ENCODE measurements at regions not wholly inside any gene's neighbourhood (a gene's known extent, or its start where the extent isn't known, plus 50 kb on each side); places are given as distances from the start of the nearest gene placed in this dataset.

DNA sequence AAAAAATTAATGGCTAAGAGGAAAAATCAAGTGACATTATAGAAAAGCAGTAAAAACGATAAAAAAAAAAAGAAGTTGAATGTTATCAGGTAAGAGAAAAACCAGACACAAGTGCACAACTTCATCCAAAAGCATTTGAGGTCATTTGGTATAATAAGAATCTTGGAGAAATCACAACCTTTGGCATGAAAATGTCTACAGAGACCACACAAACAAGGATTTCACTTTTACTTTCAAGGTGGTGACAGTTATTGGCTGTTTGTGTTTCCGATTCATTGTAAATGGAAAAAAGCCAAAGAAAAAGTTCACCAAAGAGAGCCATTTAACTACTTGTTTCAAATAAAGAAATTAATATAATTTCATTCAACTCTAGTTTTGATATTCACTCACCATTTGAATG, 1193.5 kb downstream of the PCDH9 start:
- peaks cover 23% of the 10 kb centered on the region for H3K4me1 Mint-ChIP-seq
- H3K9me3 Mint-ChIP-seq: no peaks in the 10 kb centered on the region
- H3K36me3 Mint-ChIP-seq: no peaks in the 10 kb centered on the region
- DNase-seq (ENCODE audit: low spot score): no peak
- no peak overlapping the region for H3K4me3 Mint-ChIP-seq
- no peaks in the 10 kb centered on the region for H3K27me3 Mint-ChIP-seq (ENCODE audit: low read depth)
- ChIA-PET CTCF (no interaction called here), POLR2A (no interaction called here)
- ATAC-seq: no peak
- TF ChIP-seq, protein P1, sequence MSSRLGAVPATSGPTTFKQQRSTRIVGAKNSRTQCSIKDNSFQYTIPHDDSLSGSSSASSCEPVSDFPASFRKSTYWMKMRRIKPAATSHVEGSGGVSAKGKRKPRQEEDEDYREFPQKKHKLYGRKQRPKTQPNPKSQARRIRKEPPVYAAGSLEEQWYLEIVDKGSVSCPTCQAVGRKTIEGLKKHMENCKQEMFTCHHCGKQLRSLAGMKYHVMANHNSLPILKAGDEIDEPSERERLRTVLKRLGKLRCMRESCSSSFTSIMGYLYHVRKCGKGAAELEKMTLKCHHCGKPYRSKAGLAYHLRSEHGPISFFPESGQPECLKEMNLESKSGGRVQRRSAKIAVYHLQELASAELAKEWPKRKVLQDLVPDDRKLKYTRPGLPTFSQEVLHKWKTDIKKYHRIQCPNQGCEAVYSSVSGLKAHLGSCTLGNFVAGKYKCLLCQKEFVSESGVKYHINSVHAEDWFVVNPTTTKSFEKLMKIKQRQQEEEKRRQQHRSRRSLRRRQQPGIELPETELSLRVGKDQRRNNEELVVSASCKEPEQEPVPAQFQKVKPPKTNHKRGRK (CRISPR knock-in tag; IDR thresholded peaks at IDR 0.05; ENCODE audit: borderline replicate concordance): no peak
- H3K27ac Mint-ChIP-seq: no peak overlapping the region

DNA sequence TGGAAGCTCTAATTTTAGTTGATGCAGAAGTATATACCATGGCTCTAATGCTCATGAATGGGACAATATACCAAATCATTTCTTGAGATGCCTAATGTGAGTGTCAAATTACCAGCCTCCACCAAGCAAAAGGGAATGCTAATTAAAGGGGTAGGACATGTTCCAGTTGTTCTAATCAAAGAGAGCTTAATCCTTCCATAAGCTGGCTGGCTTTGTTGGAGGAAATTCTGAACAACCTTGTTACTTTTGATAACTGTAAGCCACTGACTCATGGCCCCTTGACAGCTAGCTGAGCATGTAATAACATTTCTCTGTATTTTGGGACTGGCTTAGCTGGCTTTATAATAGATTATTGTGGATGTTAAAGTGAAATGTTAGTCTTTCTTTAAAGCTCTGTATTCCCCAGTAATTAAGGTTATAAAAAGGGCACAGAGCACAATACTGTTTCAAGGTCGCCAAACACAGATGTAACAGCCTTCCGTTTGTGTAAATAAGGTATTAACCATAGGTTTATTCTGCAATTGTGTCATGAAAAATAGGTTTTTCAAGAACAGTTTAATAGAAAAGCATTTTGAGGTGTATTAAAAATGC, 1194.0 kb downstream of the PCDH9 start:
- H3K4me3 Mint-ChIP-seq: no peak overlapping the region
- ChIA-PET POLR2A (no interaction called here), CTCF (no interaction called here)
- no peak overlapping the region for H3K27ac Mint-ChIP-seq
- no peak for ATAC-seq
- no peaks in the 10 kb centered on the region for H3K36me3 Mint-ChIP-seq
- TF ChIP-seq NFYB (CRISPR knock-in tag; conservative IDR thresholded peaks at IDR 0.05; ENCODE audit: low read depth) (no peak), EMX1 (CRISPR knock-in tag; IDR thresholded peaks at IDR 0.05) (no peak), MXD4 (CRISPR knock-in tag; IDR thresholded peaks at IDR 0.05; ENCODE audit: borderline replicate concordance) (no peak), CREM (CRISPR knock-in tag; IDR thresholded peaks at IDR 0.05) (no peak), JAZF1 (CRISPR knock-in tag; IDR thresholded peaks at IDR 0.05) (no peak), FOXJ3 (CRISPR knock-in tag; IDR thresholded peaks at IDR 0.05; ENCODE audit: borderline replicate concordance) (no peak)
- TF ChIP-seq, protein P2, sequence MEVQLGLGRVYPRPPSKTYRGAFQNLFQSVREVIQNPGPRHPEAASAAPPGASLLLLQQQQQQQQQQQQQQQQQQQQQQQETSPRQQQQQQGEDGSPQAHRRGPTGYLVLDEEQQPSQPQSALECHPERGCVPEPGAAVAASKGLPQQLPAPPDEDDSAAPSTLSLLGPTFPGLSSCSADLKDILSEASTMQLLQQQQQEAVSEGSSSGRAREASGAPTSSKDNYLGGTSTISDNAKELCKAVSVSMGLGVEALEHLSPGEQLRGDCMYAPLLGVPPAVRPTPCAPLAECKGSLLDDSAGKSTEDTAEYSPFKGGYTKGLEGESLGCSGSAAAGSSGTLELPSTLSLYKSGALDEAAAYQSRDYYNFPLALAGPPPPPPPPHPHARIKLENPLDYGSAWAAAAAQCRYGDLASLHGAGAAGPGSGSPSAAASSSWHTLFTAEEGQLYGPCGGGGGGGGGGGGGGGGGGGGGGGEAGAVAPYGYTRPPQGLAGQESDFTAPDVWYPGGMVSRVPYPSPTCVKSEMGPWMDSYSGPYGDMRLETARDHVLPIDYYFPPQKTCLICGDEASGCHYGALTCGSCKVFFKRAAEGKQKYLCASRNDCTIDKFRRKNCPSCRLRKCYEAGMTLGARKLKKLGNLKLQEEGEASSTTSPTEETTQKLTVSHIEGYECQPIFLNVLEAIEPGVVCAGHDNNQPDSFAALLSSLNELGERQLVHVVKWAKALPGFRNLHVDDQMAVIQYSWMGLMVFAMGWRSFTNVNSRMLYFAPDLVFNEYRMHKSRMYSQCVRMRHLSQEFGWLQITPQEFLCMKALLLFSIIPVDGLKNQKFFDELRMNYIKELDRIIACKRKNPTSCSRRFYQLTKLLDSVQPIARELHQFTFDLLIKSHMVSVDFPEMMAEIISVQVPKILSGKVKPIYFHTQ (CRISPR knock-in tag; IDR thresholded peaks at IDR 0.05): no peak
- TF ChIP-seq, protein P3, sequence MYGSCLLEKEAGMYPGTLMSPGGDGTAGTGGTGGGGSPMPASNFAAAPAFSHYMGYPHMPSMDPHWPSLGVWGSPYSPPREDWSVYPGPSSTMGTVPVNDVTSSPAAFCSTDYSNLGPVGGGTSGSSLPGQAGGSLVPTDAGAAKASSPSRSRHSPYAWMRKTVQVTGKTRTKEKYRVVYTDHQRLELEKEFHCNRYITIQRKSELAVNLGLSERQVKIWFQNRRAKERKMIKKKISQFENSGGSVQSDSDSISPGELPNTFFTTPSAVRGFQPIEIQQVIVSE (CRISPR knock-in tag; IDR thresholded peaks at IDR 0.05; ENCODE audit: borderline replicate concordance): no peak
- TF ChIP-seq, protein P4, sequence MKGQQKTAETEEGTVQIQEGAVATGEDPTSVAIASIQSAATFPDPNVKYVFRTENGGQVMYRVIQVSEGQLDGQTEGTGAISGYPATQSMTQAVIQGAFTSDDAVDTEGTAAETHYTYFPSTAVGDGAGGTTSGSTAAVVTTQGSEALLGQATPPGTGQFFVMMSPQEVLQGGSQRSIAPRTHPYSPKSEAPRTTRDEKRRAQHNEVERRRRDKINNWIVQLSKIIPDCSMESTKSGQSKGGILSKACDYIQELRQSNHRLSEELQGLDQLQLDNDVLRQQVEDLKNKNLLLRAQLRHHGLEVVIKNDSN (CRISPR knock-in tag; IDR thresholded peaks at IDR 0.05): no peak
- TF ChIP-seq, protein P5, sequence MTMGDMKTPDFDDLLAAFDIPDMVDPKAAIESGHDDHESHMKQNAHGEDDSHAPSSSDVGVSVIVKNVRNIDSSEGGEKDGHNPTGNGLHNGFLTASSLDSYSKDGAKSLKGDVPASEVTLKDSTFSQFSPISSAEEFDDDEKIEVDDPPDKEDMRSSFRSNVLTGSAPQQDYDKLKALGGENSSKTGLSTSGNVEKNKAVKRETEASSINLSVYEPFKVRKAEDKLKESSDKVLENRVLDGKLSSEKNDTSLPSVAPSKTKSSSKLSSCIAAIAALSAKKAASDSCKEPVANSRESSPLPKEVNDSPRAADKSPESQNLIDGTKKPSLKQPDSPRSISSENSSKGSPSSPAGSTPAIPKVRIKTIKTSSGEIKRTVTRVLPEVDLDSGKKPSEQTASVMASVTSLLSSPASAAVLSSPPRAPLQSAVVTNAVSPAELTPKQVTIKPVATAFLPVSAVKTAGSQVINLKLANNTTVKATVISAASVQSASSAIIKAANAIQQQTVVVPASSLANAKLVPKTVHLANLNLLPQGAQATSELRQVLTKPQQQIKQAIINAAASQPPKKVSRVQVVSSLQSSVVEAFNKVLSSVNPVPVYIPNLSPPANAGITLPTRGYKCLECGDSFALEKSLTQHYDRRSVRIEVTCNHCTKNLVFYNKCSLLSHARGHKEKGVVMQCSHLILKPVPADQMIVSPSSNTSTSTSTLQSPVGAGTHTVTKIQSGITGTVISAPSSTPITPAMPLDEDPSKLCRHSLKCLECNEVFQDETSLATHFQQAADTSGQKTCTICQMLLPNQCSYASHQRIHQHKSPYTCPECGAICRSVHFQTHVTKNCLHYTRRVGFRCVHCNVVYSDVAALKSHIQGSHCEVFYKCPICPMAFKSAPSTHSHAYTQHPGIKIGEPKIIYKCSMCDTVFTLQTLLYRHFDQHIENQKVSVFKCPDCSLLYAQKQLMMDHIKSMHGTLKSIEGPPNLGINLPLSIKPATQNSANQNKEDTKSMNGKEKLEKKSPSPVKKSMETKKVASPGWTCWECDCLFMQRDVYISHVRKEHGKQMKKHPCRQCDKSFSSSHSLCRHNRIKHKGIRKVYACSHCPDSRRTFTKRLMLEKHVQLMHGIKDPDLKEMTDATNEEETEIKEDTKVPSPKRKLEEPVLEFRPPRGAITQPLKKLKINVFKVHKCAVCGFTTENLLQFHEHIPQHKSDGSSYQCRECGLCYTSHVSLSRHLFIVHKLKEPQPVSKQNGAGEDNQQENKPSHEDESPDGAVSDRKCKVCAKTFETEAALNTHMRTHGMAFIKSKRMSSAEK (CRISPR knock-in tag; IDR thresholded peaks at IDR 0.05; ENCODE audit: borderline replicate concordance): no peak
- TF ChIP-seq, protein P6, sequence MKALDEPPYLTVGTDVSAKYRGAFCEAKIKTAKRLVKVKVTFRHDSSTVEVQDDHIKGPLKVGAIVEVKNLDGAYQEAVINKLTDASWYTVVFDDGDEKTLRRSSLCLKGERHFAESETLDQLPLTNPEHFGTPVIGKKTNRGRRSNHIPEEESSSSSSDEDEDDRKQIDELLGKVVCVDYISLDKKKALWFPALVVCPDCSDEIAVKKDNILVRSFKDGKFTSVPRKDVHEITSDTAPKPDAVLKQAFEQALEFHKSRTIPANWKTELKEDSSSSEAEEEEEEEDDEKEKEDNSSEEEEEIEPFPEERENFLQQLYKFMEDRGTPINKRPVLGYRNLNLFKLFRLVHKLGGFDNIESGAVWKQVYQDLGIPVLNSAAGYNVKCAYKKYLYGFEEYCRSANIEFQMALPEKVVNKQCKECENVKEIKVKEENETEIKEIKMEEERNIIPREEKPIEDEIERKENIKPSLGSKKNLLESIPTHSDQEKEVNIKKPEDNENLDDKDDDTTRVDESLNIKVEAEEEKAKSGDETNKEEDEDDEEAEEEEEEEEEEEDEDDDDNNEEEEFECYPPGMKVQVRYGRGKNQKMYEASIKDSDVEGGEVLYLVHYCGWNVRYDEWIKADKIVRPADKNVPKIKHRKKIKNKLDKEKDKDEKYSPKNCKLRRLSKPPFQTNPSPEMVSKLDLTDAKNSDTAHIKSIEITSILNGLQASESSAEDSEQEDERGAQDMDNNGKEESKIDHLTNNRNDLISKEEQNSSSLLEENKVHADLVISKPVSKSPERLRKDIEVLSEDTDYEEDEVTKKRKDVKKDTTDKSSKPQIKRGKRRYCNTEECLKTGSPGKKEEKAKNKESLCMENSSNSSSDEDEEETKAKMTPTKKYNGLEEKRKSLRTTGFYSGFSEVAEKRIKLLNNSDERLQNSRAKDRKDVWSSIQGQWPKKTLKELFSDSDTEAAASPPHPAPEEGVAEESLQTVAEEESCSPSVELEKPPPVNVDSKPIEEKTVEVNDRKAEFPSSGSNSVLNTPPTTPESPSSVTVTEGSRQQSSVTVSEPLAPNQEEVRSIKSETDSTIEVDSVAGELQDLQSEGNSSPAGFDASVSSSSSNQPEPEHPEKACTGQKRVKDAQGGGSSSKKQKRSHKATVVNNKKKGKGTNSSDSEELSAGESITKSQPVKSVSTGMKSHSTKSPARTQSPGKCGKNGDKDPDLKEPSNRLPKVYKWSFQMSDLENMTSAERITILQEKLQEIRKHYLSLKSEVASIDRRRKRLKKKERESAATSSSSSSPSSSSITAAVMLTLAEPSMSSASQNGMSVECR (CRISPR knock-in tag; IDR thresholded peaks at IDR 0.05; ENCODE audit: borderline replicate concordance): no peak
- TF ChIP-seq, protein P1 (CRISPR knock-in tag; IDR thresholded peaks at IDR 0.05; ENCODE audit: borderline replicate concordance): no peak
- TF ChIP-seq, protein P7, sequence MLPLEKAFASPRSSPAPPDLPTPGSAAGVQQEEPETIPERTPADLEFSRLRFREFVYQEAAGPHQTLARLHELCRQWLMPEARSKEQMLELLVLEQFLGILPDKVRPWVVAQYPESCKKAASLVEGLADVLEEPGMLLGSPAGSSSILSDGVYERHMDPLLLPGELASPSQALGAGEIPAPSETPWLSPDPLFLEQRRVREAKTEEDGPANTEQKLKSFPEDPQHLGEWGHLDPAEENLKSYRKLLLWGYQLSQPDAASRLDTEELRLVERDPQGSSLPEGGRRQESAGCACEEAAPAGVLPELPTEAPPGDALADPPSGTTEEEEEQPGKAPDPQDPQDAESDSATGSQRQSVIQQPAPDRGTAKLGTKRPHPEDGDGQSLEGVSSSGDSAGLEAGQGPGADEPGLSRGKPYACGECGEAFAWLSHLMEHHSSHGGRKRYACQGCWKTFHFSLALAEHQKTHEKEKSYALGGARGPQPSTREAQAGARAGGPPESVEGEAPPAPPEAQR (CRISPR knock-in tag; IDR thresholded peaks at IDR 0.05): no peak
- no peaks in the 10 kb centered on the region for H3K9me3 Mint-ChIP-seq
- H3K27me3 Mint-ChIP-seq (ENCODE audit: low read depth): no peaks in the 10 kb centered on the region
- DNase-seq (ENCODE audit: low spot score): no peak
- H3K4me1 Mint-ChIP-seq: peaks cover 23% of the 10 kb centered on the region
